ENCODE measurements at regions not wholly inside any gene's neighbourhood (a gene's known extent, or its start where the extent isn't known, plus 50 kb on each side); places are given as distances from the start of the nearest gene placed in this dataset.
"Not testable (repeated sequence)": the region's sequence is repeated elsewhere in the genome, so short reads cannot be mapped to it uniquely, and the experiment has no call there.

DNA sequence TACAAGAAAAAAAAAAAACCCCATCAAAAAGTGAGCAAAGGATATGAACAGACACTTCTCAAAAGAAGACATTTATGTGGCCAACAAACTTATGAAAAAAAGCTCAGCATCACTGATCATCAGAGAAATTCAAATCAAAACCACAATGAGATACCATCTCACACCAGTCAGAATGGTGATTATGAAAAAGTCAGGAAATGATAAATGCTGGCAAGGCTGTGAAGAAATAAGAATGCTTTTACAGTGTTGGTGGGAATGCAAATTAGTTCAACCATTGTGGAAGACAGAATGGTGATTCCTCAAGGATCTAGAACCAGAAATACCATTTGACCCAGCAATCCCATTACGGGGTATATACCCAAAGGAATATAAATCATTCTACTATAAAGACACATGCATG, 192.7 kb downstream of the CPE start:
- H3K36me3 ChIP-seq (ENCODE audit: control insufficient read depth in 4 of 4, insufficient read depth in 4 of 4, low read length in 3 of 4); H3K27ac ChIP-seq (ENCODE audit: insufficient read depth in 1 of 2, low read depth in 1 of 2, low read length in 2 of 2, poor library complexity in 1 of 2, severe bottlenecking in 2 of 2); H3K4me3 ChIP-seq (ENCODE audit: control insufficient read depth in 1 of 7, extremely low read depth in 1 of 7, insufficient read depth in 4 of 7, low read depth in 2 of 7, low read length in 6 of 7); POLR2A ChIA-PET; H3K9me3 ChIP-seq (ENCODE audit: control extremely low read depth in 1 of 5, control insufficient read depth in 4 of 5, insufficient read depth in 2 of 5, low read depth in 1 of 5, low read length in 4 of 5); H3K4me1 ChIP-seq (ENCODE audit: control extremely low read depth in 1 of 4, control insufficient read depth in 4 of 4, insufficient read depth in 4 of 4, low read length in 3 of 4); H3K27me3 ChIP-seq (replicated peaks in 2 of 5; ENCODE audit: control insufficient read depth in 4 of 5, insufficient read depth in 5 of 5, low read length in 4 of 5): not testable (repeated sequence)
- CTCF ChIA-PET = interaction anchor here (1.5 kb wide), 1 partner anchor 17 kb away, joined by 3 read pairs; no protein-coding TSS in a partner anchor
- WGBS (ENCODE audit: insufficient coverage) = no CpG with 5 or more reads among the region's 1 CpG
- DNase-seq = peak in 1 of 3 donors; percentile 6

DNA sequence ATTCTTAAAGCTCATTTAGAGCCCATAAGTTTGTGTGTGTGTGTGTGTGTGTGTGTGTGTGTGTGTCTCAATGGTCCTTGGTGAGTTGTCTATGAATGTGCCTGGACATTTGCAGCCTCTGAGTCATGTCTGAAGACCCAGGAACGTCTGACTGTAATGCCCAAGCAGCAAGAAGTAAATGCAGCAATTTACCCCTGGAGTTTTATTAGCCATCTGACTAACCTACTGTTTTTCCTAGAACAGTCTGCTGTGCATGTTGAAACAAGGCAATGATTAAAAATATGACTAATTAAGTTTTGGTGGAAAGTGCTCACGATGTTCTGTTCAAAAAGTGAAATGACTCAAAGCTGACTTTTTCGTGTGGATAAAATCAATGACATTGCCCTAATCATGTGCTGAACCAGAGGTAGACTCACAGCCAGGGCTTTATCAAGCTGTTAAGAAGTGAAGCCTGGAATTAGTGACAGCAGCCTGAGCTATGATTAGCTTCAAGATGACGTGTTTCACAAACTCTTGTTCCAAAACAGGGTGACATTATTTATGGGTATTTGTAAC, 201.6 kb downstream of the CPE start:
- no peak for DNase-seq
- WGBS (ENCODE audit: insufficient coverage) = 61% methylated on average over 4 of the region's 4 CpGs
- Histone ChIP-seq H3K27me3 (replicated peaks in 2 of 5; ENCODE audit: control insufficient read depth in 4 of 5, insufficient read depth in 5 of 5, low read length in 4 of 5) (no peaks in the 10 kb centered on the region), H3K27ac (ENCODE audit: insufficient read depth in 1 of 2, low read depth in 1 of 2, low read length in 2 of 2, poor library complexity in 1 of 2, severe bottlenecking in 2 of 2) (no peak overlapping the region), H3K4me3 (ENCODE audit: control insufficient read depth in 1 of 7, extremely low read depth in 1 of 7, insufficient read depth in 4 of 7, low read depth in 2 of 7, low read length in 6 of 7) (no peak overlapping the region), H3K4me1 (ENCODE audit: control extremely low read depth in 1 of 4, control insufficient read depth in 4 of 4, insufficient read depth in 4 of 4, low read length in 3 of 4) (no peaks in the 10 kb centered on the region), H3K36me3 (ENCODE audit: control insufficient read depth in 4 of 4, insufficient read depth in 4 of 4, low read length in 3 of 4) (no peaks in the 10 kb centered on the region), H3K9me3 (ENCODE audit: control extremely low read depth in 1 of 5, control insufficient read depth in 4 of 5, insufficient read depth in 2 of 5, low read depth in 1 of 5, low read length in 4 of 5) (peaks cover 0 to under 1% (median 0%) of the 10 kb centered on the region in 5 experiments)
- ChIA-PET CTCF (no interaction called here), POLR2A (no interaction called here)

DNA sequence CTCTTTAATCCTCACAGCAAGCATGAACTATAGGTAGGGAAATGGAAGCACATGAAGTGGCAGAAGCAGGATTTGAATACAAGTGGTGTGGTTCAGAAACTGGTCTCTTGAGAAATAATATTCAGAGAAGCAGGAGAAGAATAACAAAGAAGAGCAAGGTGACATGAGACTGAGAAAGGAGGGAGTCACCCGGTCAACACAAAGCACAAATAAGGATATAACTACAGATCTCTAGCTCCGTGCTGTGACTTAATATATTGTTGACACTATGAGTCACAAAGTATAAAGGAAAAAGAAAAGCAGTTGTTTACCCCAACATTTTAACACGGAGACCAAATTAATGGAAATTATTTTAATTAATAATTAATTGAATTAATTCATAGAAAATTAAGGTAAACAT, 204.5 kb downstream of the CPE start:
- no peaks in the 10 kb centered on the region for H3K27me3 ChIP-seq (replicated peaks in 2 of 5; ENCODE audit: control insufficient read depth in 4 of 5, insufficient read depth in 5 of 5, low read length in 4 of 5)
- H3K36me3 ChIP-seq (ENCODE audit: control insufficient read depth in 4 of 4, insufficient read depth in 4 of 4, low read length in 3 of 4) = no peaks in the 10 kb centered on the region
- POLR2A ChIA-PET = no interaction called here
- H3K27ac ChIP-seq (ENCODE audit: insufficient read depth in 1 of 2, low read depth in 1 of 2, low read length in 2 of 2, poor library complexity in 1 of 2, severe bottlenecking in 2 of 2) = no peak overlapping the region
- no peak overlapping the region for H3K4me3 ChIP-seq (ENCODE audit: control insufficient read depth in 1 of 7, extremely low read depth in 1 of 7, insufficient read depth in 4 of 7, low read depth in 2 of 7, low read length in 6 of 7)
- no CpG with 5 or more reads among the region's 3 CpGs for WGBS (ENCODE audit: insufficient coverage)
- H3K9me3 ChIP-seq (ENCODE audit: control extremely low read depth in 1 of 5, control insufficient read depth in 4 of 5, insufficient read depth in 2 of 5, low read depth in 1 of 5, low read length in 4 of 5) = peaks cover 0 to 4% (median 2%) of the 10 kb centered on the region in 5 experiments
- no peak for DNase-seq
- no peaks in the 10 kb centered on the region for H3K4me1 ChIP-seq (ENCODE audit: control extremely low read depth in 1 of 4, control insufficient read depth in 4 of 4, insufficient read depth in 4 of 4, low read length in 3 of 4)
- CTCF ChIA-PET = no interaction called here

DNA sequence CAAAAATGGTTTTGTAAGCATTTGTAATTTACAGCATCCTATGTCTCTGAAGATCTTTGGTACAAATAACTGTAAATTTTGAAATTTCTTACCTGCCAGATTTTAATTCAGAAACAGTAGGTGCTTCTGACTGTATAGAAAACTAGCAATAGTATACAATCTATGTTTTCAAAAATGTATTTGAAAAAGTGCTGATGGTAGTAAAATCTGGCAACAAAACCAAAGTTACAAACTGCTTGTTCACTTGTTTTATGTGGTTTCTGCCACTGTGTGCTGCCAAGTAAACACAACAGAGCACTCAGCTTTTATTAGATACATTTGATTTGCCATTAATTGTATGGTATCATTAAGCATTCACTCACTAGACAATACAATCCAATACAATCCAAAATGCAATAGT, 206.1 kb downstream of the CPE start:
- no peak overlapping the region for H3K4me3 ChIP-seq (ENCODE audit: control insufficient read depth in 1 of 7, extremely low read depth in 1 of 7, insufficient read depth in 4 of 7, low read depth in 2 of 7, low read length in 6 of 7)
- CTCF ChIA-PET = no interaction called here
- DNase-seq = no peak
- H3K4me1 ChIP-seq (ENCODE audit: control extremely low read depth in 1 of 4, control insufficient read depth in 4 of 4, insufficient read depth in 4 of 4, low read length in 3 of 4) = no peaks in the 10 kb centered on the region
- H3K36me3 ChIP-seq (ENCODE audit: control insufficient read depth in 4 of 4, insufficient read depth in 4 of 4, low read length in 3 of 4) = no peaks in the 10 kb centered on the region
- H3K27ac ChIP-seq (ENCODE audit: insufficient read depth in 1 of 2, low read depth in 1 of 2, low read length in 2 of 2, poor library complexity in 1 of 2, severe bottlenecking in 2 of 2) = no peak overlapping the region
- H3K27me3 ChIP-seq (replicated peaks in 2 of 5; ENCODE audit: control insufficient read depth in 4 of 5, insufficient read depth in 5 of 5, low read length in 4 of 5) = no peaks in the 10 kb centered on the region
- POLR2A ChIA-PET = no interaction called here
- H3K9me3 ChIP-seq (ENCODE audit: control extremely low read depth in 1 of 5, control insufficient read depth in 4 of 5, insufficient read depth in 2 of 5, low read depth in 1 of 5, low read length in 4 of 5) = peaks cover 0 to 4% (median 2%) of the 10 kb centered on the region in 5 experiments

DNA sequence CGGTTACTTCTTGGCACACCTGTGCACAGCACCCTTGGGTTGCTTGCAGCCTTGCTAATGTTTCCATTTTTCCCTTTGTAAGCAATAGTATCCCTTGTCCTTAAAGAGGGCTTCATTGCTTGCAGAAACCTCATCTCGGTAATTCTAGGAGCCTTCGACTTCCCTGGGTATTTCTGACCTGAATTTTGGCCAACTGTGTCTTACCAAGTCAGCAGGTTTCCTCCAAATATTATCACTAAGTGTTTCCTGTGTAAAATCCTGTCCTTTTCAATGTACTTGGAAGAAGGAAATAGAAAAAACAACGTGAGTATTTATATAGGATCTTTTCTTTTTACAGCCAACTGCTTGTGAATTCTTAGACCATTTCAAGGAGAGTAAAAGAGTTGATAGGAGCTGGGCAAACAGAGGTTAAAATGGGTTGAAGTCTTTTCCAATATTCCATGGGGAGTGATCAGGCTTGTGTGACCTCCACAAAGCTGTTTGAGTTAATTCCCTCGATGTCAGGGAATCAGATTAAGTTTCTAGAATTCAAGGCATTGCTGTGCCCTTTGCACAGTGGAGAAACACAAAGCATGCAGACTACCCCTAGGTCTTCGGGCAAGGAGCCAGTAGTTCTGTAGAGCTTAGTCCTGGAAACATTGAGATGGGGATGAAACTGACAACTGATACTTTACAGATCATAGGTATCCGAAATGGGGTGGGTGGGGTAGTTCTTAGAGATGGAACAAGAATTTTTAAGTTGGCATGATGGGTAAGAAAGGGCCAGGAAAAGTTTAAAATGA, 209.9 kb downstream of the CPE start:
- POLR2A ChIA-PET = no interaction called here
- H3K9me3 ChIP-seq (ENCODE audit: control extremely low read depth in 1 of 5, control insufficient read depth in 4 of 5, insufficient read depth in 2 of 5, low read depth in 1 of 5, low read length in 4 of 5) = peaks cover 0 to 4% (median 3%) of the 10 kb centered on the region in 5 experiments
- H3K27ac ChIP-seq (ENCODE audit: insufficient read depth in 1 of 2, low read depth in 1 of 2, low read length in 2 of 2, poor library complexity in 1 of 2, severe bottlenecking in 2 of 2) = no peak overlapping the region
- no peaks in the 10 kb centered on the region for H3K36me3 ChIP-seq (ENCODE audit: control insufficient read depth in 4 of 4, insufficient read depth in 4 of 4, low read length in 3 of 4)
- no peak for DNase-seq
- CTCF ChIA-PET = interaction anchor here (1.4 kb wide), 1 partner anchor 18 kb away, joined by 3 read pairs; no protein-coding TSS in a partner anchor
- no peaks in the 10 kb centered on the region for H3K27me3 ChIP-seq (replicated peaks in 2 of 5; ENCODE audit: control insufficient read depth in 4 of 5, insufficient read depth in 5 of 5, low read length in 4 of 5)
- WGBS (ENCODE audit: insufficient coverage) = 100% methylated on average over 6 of the region's 7 CpGs
- H3K4me1 ChIP-seq (ENCODE audit: control extremely low read depth in 1 of 4, control insufficient read depth in 4 of 4, insufficient read depth in 4 of 4, low read length in 3 of 4) = no peaks in the 10 kb centered on the region
- H3K4me3 ChIP-seq (ENCODE audit: control insufficient read depth in 1 of 7, extremely low read depth in 1 of 7, insufficient read depth in 4 of 7, low read depth in 2 of 7, low read length in 6 of 7) = no peak overlapping the region

DNA sequence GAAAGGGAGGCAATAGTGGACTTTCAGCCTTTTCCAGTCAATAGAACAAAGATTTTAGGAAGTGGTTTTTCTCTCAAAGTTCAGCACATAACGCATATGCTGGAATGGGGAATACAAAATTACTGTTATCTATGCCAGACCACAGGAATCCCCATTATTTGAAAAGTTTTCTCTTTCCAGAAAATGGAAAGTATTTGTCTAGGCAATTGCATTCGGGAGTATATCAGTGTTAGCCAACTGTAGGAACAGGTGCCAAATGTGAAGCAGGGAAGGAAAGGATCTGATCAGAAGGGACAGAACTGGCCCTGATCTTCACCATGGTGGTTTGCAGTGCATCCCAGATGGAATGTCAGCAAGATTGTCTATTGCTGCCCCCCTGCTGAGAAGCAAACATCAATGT, 213.6 kb downstream of the CPE start:
- Histone ChIP-seq H3K9me3 (ENCODE audit: control extremely low read depth in 1 of 5, control insufficient read depth in 4 of 5, insufficient read depth in 2 of 5, low read depth in 1 of 5, low read length in 4 of 5) (peaks cover 0 to 2% (median 0%) of the 10 kb centered on the region in 5 experiments), H3K27me3 (replicated peaks in 2 of 5; ENCODE audit: control insufficient read depth in 4 of 5, insufficient read depth in 5 of 5, low read length in 4 of 5) (no peaks in the 10 kb centered on the region), H3K4me1 (ENCODE audit: control extremely low read depth in 1 of 4, control insufficient read depth in 4 of 4, insufficient read depth in 4 of 4, low read length in 3 of 4) (no peaks in the 10 kb centered on the region), H3K27ac (ENCODE audit: insufficient read depth in 1 of 2, low read depth in 1 of 2, low read length in 2 of 2, poor library complexity in 1 of 2, severe bottlenecking in 2 of 2) (no peak overlapping the region), H3K4me3 (ENCODE audit: control insufficient read depth in 1 of 7, extremely low read depth in 1 of 7, insufficient read depth in 4 of 7, low read depth in 2 of 7, low read length in 6 of 7) (no peak overlapping the region), H3K36me3 (ENCODE audit: control insufficient read depth in 4 of 4, insufficient read depth in 4 of 4, low read length in 3 of 4) (no peaks in the 10 kb centered on the region)
- POLR2A ChIA-PET = no interaction called here
- DNase-seq = no peak
- CTCF ChIA-PET = no interaction called here
- 100% methylated on average over 1 of the region's 2 CpGs for WGBS (ENCODE audit: insufficient coverage)

DNA sequence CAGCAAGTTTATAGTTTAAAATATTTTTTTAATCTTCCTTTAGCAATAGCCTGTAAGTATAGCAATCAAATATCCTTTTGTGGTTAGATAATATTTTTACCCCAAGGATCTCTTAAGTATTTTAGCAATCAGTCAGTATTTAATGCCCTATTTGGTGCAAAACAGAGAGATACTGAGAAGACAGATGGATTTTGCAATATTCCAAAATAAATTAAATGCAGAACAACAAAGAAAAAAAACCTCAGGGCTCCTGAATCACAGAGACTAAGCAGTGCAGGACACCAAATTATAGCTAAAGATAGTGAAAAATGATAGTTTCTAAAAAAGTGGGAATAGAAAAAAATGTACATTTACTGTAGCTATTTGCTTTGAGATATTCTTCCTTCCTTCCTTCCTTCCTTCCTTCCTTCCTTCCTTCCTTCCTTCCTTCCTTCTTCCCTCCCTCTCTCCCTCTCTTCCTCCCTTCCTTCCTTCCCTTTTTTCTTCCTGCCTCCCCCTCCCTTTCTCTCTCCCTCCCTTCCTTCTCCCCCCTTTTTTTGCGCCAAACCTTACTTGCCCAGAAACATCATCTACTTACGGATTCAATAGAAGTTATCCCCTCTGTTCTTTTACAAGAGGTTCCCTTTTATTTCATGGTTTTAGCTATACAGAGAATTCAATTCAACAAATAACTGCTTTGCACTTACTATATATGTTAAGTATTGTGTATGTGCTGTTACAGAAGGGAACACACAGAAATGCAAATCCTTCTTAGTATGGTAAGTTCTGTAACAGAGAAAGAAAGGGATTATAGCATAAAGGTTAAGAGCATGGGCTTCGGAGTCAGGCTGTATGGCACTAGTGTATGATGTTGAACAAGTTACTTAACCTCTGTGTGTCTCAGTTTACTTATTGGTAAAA, 219.0 kb downstream of the CPE start:
- H3K27me3 ChIP-seq (replicated peaks in 2 of 5; ENCODE audit: control insufficient read depth in 4 of 5, insufficient read depth in 5 of 5, low read length in 4 of 5) = no peaks in the 10 kb centered on the region
- no peaks in the 10 kb centered on the region for H3K9me3 ChIP-seq (ENCODE audit: control extremely low read depth in 1 of 5, control insufficient read depth in 4 of 5, insufficient read depth in 2 of 5, low read depth in 1 of 5, low read length in 4 of 5)
- ChIA-PET CTCF (interaction anchor here (2.4 kb wide), 1 partner anchor 10 kb away, joined by 6 read pairs; no protein-coding TSS in a partner anchor), POLR2A (no interaction called here)
- DNase-seq = no peak
- no peak overlapping the region for H3K27ac ChIP-seq (ENCODE audit: insufficient read depth in 1 of 2, low read depth in 1 of 2, low read length in 2 of 2, poor library complexity in 1 of 2, severe bottlenecking in 2 of 2)
- H3K36me3 ChIP-seq (ENCODE audit: control insufficient read depth in 4 of 4, insufficient read depth in 4 of 4, low read length in 3 of 4) = no peaks in the 10 kb centered on the region
- WGBS (ENCODE audit: insufficient coverage) = 100% methylated on average over 1 of the region's 3 CpGs
- peaks cover 10 to 23% (median 22%) of the 10 kb centered on the region in 4 experiments for H3K4me1 ChIP-seq (ENCODE audit: control extremely low read depth in 1 of 4, control insufficient read depth in 4 of 4, insufficient read depth in 4 of 4, low read length in 3 of 4)
- no peak overlapping the region for H3K4me3 ChIP-seq (ENCODE audit: control insufficient read depth in 1 of 7, extremely low read depth in 1 of 7, insufficient read depth in 4 of 7, low read depth in 2 of 7, low read length in 6 of 7)
